Astrocyte of the cerebellum (primary cell): ENCODE measurements at regions not wholly inside any gene's neighbourhood (a gene's known extent, or its start where the extent isn't known, plus 50 kb on each side); places are given as distances from the start of the nearest gene placed in this dataset.

Source experiments
- DNase-seq: peaks from one replicate; pipeline ENCODE4 v3.0.0-alpha.2; 2011; ENCODE audit warnings: low read depth
- H3K4me3 ChIP-seq: 2 replicates; pipeline ENCODE4 v1.5.1; 2011; ENCODE audit warnings: mild to moderate bottlenecking, low read depth, low read length, moderate library complexity
- in situ Hi-C: cut with HindIII; loops from 2 replicates; pipeline ENCODE4 v1.10.0; 2017; ENCODE audit warnings: low sequenced_read_pairs
- TF ChIP-seq, protein P1 (sequence below): IDR thresholded peaks from 2 replicates; pipeline ENCODE4 v1.5.1; 2012; ENCODE audit warnings: low read length, low read depth, moderate library complexity, mild to moderate bottlenecking; ENCODE audit errors: missing control alignments

DNA sequence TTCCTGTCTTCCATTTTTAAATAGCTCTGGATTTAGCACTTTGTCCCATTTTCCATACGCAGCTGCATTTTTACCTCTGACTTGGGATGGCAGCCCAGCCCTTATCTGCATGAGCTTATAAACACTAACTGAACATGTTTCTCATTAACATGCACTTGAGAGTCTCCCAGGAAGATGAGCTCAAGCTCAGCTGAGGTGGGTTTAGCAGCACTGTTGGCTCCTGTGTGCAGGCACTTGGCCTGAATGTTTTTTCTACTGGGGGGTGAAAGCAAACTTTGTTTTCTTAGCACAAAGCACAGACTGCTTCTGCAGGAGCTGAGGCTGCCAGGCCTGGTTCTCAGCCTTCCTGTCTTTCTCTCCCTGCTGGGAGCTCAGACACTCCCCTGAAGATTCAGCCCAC is 1093.6 kb upstream of the AUTS2 start:
- TF ChIP-seq, protein P1, sequence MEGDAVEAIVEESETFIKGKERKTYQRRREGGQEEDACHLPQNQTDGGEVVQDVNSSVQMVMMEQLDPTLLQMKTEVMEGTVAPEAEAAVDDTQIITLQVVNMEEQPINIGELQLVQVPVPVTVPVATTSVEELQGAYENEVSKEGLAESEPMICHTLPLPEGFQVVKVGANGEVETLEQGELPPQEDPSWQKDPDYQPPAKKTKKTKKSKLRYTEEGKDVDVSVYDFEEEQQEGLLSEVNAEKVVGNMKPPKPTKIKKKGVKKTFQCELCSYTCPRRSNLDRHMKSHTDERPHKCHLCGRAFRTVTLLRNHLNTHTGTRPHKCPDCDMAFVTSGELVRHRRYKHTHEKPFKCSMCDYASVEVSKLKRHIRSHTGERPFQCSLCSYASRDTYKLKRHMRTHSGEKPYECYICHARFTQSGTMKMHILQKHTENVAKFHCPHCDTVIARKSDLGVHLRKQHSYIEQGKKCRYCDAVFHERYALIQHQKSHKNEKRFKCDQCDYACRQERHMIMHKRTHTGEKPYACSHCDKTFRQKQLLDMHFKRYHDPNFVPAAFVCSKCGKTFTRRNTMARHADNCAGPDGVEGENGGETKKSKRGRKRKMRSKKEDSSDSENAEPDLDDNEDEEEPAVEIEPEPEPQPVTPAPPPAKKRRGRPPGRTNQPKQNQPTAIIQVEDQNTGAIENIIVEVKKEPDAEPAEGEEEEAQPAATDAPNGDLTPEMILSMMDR: no peak

DNA sequence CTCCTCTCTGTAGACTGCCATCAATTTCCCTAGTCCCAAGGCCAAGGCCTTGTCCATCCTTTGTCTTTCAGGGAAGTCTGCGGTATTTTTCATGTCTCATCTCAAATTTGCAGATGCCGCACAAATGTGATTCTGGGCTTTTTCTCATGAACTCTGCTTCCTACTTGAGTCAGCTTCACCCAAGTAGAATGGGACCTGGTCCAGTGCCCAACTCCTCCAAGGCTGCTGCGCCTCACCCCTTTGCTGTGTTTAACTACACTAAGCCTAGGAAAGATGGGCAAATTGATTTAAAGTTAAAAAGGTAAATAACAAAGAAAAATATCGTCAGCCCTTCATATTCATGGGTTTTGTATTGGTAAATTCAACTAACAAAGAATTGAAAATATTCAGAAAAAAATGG is 1092.6 kb upstream of the AUTS2 start:
- TF ChIP-seq, protein P1: no peak
- no peak for DNase-seq
- in situ Hi-C loops: no loop called here
- no peak overlapping the region for H3K4me3 ChIP-seq

More for the DNA sequence above, 1093.6 kb upstream of the AUTS2 start:
- in situ Hi-C loops: no loop called here
- H3K4me3 ChIP-seq: no peak overlapping the region
- no peak for DNase-seq

DNA sequence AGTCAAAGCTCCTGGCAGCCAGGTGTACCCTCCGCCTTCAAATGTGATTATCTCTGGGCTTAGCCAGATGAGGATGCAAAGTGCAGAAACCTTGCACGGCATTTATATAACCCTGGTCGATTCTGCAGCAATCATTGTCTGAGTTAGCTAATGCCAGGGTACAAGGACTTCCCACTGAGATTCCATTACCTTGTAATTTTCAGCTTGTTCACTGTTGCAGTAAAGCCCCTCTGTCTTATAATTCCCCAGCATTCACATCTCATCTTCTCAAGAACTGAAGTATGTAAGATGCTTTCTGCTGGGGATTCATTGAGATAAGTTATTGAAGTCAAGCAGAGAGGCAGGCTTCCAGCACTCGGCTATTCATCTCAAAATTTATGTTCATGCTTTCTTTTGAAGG is 1090.6 kb upstream of the AUTS2 start:
- TF ChIP-seq, protein P1: no peak
- in situ Hi-C loops: no loop called here
- DNase-seq: no peak

DNA sequence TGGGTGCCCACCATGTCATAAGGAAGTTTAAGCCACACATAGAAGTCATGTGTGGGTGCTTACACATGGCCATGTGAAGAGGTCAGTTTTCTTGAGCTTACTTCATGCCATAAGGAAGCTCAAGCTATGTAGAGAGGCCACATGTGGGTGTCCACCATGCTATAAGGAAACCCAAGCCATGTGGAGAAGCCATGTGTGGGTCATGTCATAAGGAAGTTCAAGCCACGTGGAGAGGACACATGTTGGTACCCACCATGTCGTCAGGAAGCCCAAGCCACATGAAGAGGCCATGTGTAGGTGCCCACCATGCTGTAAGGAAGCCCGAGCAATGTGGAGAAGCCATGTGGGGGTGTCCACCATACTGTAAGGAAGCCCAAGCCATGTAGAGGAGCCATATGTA is 1089.2 kb upstream of the AUTS2 start:
- no peak for DNase-seq
- TF ChIP-seq, protein P1: no peak
- in situ Hi-C loops: no loop called here
- H3K4me3 ChIP-seq: no peak overlapping the region

More for the DNA sequence above, 1090.6 kb upstream of the AUTS2 start:
- H3K4me3 ChIP-seq: no peak overlapping the region

DNA sequence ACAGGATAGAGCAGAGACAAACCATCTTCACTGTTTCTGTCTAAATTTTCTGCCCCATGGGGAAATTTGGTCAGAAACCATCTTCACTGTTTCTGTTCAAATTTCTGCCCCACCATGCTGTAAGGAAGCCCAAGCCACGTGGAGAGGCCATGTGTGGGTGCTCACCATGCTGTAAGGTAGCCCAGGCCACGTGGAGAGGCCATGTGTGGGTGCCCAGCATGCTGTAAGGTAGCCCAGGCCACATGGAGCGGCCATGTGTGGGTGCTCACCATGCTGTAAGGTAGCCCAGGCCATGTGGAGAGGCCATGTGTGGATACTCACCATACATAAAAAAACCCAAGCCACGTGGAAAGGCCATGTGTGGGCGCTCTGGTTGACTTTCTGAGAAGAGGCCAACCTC is 1088.7 kb upstream of the AUTS2 start:
- TF ChIP-seq, protein P1: no peak
- no peak overlapping the region for H3K4me3 ChIP-seq
- in situ Hi-C loops: no loop called here
- no peak for DNase-seq

DNA sequence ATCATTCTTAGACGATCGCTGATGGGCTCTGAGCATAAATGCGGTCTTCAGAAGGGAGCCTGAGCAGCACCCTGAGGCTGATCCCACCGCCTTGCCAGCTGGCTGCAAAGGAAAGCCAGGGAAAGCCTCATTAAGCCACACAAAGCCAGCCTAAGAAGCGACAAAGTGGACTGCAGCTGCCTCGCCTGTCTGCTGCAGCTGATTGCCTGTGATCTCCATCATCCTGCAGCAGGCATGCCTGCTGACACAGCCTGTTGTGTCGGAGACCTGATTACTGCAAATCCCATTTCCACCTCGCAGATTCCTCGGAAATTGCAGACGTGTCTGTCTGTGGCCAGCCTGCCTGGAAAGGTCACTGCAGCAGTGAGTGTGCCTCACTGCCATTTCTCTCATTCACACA is 1087.0 kb upstream of the AUTS2 start:
- DNase-seq: no peak
- in situ Hi-C loops: no loop called here
- TF ChIP-seq, protein P1: no peak
- no peak overlapping the region for H3K4me3 ChIP-seq

DNA sequence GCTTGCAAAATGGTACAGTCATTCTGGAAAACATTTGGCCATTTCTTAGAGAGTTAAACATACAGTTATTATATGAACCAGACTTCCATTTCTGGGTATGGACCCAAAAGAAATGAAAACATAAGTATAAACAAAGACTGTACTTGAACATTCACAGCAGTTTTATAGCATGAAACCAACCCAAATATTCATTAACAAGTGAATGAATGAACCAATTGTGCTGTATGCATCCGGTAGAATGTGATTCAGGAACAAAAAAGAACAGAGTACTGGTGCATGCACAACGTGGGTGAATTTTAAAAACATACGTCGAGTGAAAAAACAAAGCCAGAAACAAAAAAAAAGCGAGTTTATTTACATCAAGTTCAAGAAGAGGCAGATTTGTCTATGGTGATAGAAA is 1085.8 kb upstream of the AUTS2 start:
- in situ Hi-C loops: no loop called here
- DNase-seq: no peak
- H3K4me3 ChIP-seq: no peak overlapping the region
- TF ChIP-seq, protein P1: no peak
